GM12874 (cell line): ENCODE measurements at regions not wholly inside any gene's neighbourhood (a gene's known extent, or its start where the extent isn't known, plus 50 kb on each side); places are given as distances from the start of the nearest gene placed in this dataset.
A peak's percentile ranks its signal among the peaks of the same experiment; 100 is the strongest.

Source experiments
- TF ChIP-seq, protein P1 (sequence below): IDR thresholded peaks from 2 replicates; pipeline ENCODE4 v1.5.1; 2011; ENCODE audit warnings: low read depth, mild to moderate bottlenecking, control low read depth, low read length, moderate library complexity; ENCODE audit not compliant: insufficient read depth

DNA sequence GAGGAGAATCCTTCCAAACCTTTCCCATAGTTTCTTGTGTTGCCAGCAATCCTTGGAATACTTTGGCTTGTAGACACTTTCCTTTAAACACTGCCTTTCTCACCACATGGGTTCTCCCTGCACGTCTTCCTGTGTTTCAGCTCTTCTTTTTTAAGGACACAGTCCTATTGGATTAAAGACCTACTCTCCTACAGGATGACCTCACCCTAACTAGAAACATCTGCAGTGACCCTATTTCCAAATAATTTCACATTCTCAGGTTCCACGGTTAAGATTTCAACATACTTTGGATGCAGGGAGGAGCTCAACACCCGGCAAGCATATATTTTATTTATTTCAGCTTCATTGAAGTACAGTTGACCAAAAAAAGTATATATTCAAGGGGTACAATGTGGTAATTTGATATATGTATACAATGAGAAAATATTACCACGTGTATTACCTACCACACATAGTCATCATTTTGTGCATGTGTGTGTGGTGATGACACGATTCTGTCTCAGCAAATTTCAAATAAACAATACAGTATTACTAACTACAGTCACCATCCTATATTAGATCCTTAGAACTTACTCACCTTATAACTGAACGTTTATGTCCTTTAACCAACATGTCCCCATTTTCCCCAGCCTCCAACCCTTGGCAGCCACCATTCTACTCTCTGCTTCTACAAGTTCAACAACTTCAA, 745.0 kb downstream of the CBLN2 start:
- TF ChIP-seq, protein P1, sequence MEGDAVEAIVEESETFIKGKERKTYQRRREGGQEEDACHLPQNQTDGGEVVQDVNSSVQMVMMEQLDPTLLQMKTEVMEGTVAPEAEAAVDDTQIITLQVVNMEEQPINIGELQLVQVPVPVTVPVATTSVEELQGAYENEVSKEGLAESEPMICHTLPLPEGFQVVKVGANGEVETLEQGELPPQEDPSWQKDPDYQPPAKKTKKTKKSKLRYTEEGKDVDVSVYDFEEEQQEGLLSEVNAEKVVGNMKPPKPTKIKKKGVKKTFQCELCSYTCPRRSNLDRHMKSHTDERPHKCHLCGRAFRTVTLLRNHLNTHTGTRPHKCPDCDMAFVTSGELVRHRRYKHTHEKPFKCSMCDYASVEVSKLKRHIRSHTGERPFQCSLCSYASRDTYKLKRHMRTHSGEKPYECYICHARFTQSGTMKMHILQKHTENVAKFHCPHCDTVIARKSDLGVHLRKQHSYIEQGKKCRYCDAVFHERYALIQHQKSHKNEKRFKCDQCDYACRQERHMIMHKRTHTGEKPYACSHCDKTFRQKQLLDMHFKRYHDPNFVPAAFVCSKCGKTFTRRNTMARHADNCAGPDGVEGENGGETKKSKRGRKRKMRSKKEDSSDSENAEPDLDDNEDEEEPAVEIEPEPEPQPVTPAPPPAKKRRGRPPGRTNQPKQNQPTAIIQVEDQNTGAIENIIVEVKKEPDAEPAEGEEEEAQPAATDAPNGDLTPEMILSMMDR = no peak

DNA sequence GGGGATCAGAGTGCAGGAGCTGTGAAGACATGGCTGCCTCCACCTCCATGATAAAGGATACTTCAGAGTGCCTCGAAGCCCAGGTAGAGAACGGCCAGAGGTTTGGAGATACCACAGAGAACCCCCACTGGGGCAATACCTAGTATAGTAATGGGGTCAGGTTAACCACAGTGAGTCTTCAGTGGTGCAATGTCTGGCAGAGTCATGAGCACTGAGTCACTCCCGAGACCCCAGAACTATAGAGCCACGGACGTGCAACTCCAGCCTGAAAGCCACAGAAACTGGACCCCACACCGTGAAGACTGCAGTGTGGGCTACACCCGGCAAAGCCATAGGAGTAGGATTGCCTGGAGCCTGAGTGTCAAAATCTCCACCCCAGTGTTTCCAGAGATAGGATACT, 746.6 kb downstream of the CBLN2 start:
- TF ChIP-seq, protein P1 = no peak

DNA sequence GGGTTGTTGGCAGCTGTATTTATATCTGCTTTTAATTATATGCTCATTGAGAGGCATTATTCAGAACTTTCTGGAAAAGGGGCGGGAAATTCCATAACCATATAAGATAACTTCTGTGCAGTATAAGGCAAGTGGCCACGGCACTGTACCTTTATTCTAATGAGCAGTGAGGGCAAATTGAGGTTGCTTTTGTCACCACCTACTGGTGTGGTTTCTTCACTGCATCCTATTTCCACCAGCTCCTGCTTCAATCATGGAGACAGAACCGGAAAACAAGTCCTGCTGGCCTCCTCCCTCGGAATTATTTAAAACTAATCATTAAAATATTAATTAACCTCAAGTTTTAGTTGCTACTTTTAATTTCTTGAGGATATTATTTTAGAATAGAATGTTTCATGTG, 759.4 kb downstream of the CBLN2 start:
- TF ChIP-seq, protein P1 = peak; percentile 29; the same call in 1 of the 2 replicates

DNA sequence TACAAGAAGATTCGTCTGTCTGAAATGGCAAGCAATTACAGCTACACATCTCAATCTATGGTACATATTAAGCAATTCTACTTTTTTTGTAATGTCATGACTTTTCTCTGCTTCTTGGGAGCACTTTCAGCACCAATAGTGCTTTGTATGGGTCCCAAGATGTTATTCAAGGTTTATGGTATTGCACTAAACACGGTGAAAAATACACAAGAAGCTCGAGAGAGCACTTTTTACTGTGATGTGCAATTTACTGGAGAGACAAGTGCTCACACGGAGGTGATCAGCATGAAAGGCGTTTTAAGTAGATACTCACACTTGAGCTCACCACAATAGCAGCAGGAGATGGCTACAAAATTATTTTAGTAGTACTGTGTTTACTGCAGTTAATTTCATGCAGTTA, 783.6 kb downstream of the CBLN2 start:
- TF ChIP-seq, protein P1 = no peak

DNA sequence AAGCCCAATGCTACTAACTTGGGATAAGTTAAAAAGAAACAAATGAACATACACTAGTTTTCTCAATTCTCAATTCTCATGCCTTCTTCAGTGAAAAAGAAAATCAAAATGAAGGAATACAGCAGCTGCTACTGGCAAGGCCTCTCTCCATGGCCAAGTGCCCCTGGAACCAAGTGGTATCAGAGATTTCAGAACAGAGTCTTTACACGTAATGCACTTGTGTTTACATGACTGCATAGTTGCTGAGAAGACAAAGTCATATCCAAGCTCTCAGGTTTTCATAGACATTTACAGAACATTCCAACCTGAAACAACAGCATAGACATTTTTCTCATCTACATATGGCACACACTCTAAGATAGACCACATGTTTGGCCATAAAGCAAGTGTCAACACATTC, 789.9 kb downstream of the CBLN2 start:
- TF ChIP-seq, protein P1 = no peak

DNA sequence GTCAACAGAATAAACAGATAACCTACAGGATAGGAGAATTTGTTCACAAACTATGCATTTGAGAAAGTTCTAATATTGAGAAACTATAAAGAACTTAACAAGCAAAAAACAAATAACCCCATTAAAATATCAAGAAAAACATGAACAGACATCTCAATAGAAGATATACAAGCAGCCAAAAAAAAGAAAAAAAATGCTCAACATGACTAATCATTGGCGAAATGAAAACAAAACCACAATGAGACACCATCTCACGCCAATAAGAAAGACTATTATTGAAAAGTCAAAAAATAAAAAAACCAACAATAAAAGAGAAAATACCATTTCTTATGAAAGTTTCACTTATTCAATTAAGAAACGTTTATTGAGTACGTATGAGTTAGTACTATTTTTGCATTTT, 800.5 kb downstream of the CBLN2 start:
- TF ChIP-seq, protein P1 = no peak

DNA sequence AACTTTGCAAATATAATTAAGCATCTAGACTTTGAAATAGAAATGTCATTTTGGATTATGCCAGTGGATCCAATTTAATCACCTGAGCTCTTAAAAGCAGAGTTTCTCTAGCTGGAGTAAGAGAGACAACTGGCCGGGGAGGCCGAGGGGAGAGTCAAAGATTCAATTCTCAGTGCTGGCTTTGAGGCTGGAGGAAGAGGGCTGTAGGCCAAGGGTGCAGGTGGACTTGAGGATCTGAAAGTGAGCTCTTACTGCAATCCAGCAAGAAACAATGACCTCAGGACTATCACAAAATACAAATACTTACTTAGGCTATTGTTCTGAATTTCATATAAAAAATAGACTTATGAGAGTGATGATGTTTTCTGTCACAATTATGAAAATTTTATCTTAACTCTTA, 814.5 kb downstream of the CBLN2 start:
- TF ChIP-seq, protein P1 = no peak
